ENCODE measurements at regions not wholly inside any gene's neighbourhood (a gene's known extent, or its start where the extent isn't known, plus 50 kb on each side); places are given as distances from the start of the nearest gene placed in this dataset.

DNA sequence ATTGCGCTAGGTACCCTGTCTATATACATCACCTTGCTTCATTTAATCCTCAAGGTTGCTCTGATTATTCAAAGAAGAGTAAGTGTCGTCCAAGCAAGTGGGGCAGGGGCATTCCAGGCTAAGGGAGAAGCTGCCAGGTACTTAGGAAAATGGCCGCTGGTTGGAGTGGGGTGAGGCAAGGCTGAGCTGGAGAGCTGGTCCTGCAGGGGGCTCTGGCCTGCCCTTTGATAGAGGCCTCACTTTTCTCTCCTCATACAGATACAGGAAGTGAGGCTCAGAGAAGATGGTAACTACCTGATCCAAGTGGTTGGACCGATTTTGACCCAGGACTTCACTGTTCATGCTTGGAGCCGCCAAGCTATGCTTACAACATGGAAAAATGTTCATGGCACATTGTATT is 86.9 kb upstream of the ZBTB40 start:
- H3K9ac ChIP-seq (ENCODE audit: low read length) = no peak overlapping the region

DNA sequence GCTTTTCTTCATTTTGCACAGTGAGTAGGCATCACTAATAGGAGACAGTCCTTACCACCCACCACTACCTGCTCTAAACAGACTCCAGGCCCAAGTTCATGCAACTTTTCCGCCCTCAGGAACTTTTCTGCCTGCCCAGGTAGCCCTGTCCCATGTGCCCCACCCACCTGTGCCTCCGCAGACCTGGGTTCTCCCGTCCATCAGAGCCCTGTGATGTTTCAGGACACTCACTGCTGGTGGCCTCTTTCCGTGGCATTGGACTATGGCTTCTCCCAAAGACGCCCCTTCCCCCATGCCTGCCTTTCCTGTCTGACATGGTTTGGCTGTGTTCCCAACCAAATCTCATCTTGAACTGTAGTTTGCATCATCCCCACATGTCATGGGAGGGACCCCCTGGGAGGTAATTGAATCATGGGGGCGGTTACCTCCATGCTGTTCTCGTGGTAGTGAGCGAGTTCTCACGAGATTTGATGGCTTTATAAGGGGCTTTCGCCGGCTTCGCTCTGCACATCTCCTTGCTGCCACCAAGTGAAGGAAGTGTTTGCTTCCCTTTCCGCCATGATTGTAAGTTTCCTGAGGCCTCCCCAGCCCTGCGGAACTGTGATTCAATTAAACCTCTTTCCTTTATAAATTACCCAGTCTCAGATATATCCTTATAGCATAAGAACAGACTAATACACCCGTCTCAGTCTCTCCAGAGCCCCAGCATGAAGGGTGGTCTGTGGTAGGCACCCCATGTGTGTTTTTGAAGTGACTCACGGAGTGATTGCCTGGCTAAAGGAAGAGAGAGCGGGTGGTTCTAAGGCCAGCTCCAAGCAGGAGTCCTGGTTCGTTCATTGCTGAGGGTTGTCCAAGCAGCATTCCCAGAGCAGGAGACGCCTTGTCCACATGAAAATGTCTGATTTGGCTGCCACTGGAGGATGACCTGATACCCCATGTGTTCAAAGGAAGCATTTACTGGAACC is 86.0 kb upstream of the ZBTB40 start:
- Histone ChIP-seq H3K4me3 (ENCODE audit: low read length) (no peak overlapping the region), H3K79me1 (ENCODE audit: low read length) (no peaks in the 10 kb centered on the region), H4K5ac (ENCODE audit: low read length) (no peak overlapping the region), H2BK5ac (ENCODE audit: low read length) (no peak overlapping the region), H4K8ac (ENCODE audit: low read depth, low read length) (no peak overlapping the region), H3K18ac (ENCODE audit: low read length) (no peak overlapping the region), H3K4ac (ENCODE audit: low read depth, low read length) (no peak overlapping the region), H3K27me3 (ENCODE audit: insufficient read depth, low read length, poor library complexity) (no peaks in the 10 kb centered on the region), H3K36me3 (ENCODE audit: control insufficient read depth, insufficient read depth, low read length) (no peaks in the 10 kb centered on the region), H3K4me2 (ENCODE audit: low read length) (no peak overlapping the region), H3K79me2 (ENCODE audit: control insufficient read depth, insufficient read depth, low read length) (no peaks in the 10 kb centered on the region), H2AK5ac (ENCODE audit: low read length) (no peak overlapping the region), H2BK15ac (replicated peaks; ENCODE audit: low read depth) (no peak overlapping the region), H3K27ac (ENCODE audit: low read depth, low read length) (no peak overlapping the region), H3K23ac (ENCODE audit: low read length) (no peak overlapping the region), H3K56ac (ENCODE audit: low read length) (no peak overlapping the region), H2BK120ac (ENCODE audit: low read depth, low read length) (no peak overlapping the region), H3K9ac (ENCODE audit: low read length) (no peak overlapping the region), H3K4me1 (ENCODE audit: control insufficient read depth, low read depth, low read length) (no peaks in the 10 kb centered on the region)
- peak; percentile 49 for DNase-seq
- WGBS (ENCODE audit: extremely low coverage, insufficient coverage, low lambda C conversion rate) = no CpG with 5 or more reads among the region's 19 CpGs

More for the DNA sequence above, 86.9 kb upstream of the ZBTB40 start:
- Histone ChIP-seq H2BK120ac (ENCODE audit: low read depth, low read length) (no peak overlapping the region), H3K4me3 (ENCODE audit: low read length) (no peak overlapping the region), H2AK5ac (ENCODE audit: low read length) (no peak overlapping the region), H3K4me1 (ENCODE audit: control insufficient read depth, low read depth, low read length) (no peaks in the 10 kb centered on the region), H3K56ac (ENCODE audit: low read length) (no peak overlapping the region), H3K4me2 (ENCODE audit: low read length) (no peak overlapping the region), H3K27me3 (ENCODE audit: insufficient read depth, low read length, poor library complexity) (no peaks in the 10 kb centered on the region), H2BK15ac (replicated peaks; ENCODE audit: low read depth) (no peak overlapping the region), H3K36me3 (ENCODE audit: control insufficient read depth, insufficient read depth, low read length) (no peaks in the 10 kb centered on the region), H4K5ac (ENCODE audit: low read length) (no peak overlapping the region), H4K8ac (ENCODE audit: low read depth, low read length) (no peak overlapping the region), H3K79me2 (ENCODE audit: control insufficient read depth, insufficient read depth, low read length) (no peaks in the 10 kb centered on the region), H2BK5ac (ENCODE audit: low read length) (no peak overlapping the region), H3K18ac (ENCODE audit: low read length) (no peak overlapping the region), H3K79me1 (ENCODE audit: low read length) (no peaks in the 10 kb centered on the region), H3K27ac (ENCODE audit: low read depth, low read length) (no peak overlapping the region), H3K4ac (ENCODE audit: low read depth, low read length) (no peak overlapping the region), H3K23ac (ENCODE audit: low read length) (no peak overlapping the region)
- no CpG with 5 or more reads among the region's 5 CpGs for WGBS (ENCODE audit: extremely low coverage, insufficient coverage, low lambda C conversion rate)
- DNase-seq = peak; percentile 78

DNA sequence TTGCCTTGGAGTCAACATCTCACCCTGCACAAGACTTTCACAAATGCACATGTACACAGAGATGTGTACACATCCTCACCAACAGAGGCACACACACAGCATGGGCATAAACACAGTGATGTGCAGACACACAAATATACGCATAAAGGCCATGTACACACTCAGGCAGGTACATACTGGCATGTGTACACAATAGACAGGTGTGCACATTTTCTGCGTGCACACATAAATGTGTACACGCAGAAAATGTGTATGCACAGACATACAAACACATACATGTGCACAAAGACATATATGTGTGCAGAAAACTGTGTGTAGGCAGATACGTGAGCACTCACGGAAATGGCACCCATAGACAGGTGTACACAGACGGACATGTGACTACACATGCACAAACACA is 85.3 kb upstream of the ZBTB40 start:
- Histone ChIP-seq H2BK5ac (ENCODE audit: low read length) (no peak overlapping the region), H3K4me3 (ENCODE audit: low read length) (no peak overlapping the region), H2BK120ac (ENCODE audit: low read depth, low read length) (no peak overlapping the region), H3K23ac (ENCODE audit: low read length) (no peak overlapping the region), H3K9ac (ENCODE audit: low read length) (no peak overlapping the region), H3K18ac (ENCODE audit: low read length) (no peak overlapping the region), H3K79me1 (ENCODE audit: low read length) (no peaks in the 10 kb centered on the region), H4K8ac (ENCODE audit: low read depth, low read length) (no peak overlapping the region), H3K36me3 (ENCODE audit: control insufficient read depth, insufficient read depth, low read length) (no peaks in the 10 kb centered on the region), H4K5ac (ENCODE audit: low read length) (no peak overlapping the region), H3K4me2 (ENCODE audit: low read length) (no peak overlapping the region), H3K4me1 (ENCODE audit: control insufficient read depth, low read depth, low read length) (no peaks in the 10 kb centered on the region), H2AK5ac (ENCODE audit: low read length) (no peak overlapping the region), H3K79me2 (ENCODE audit: control insufficient read depth, insufficient read depth, low read length) (no peaks in the 10 kb centered on the region), H3K4ac (ENCODE audit: low read depth, low read length) (no peak overlapping the region), H2BK15ac (replicated peaks; ENCODE audit: low read depth) (no peak overlapping the region), H3K27me3 (ENCODE audit: insufficient read depth, low read length, poor library complexity) (no peaks in the 10 kb centered on the region), H3K27ac (ENCODE audit: low read depth, low read length) (no peak overlapping the region), H3K56ac (ENCODE audit: low read length) (no peak overlapping the region)
- no CpG with 5 or more reads among the region's 6 CpGs for WGBS (ENCODE audit: extremely low coverage, insufficient coverage, low lambda C conversion rate)
- no peak for DNase-seq

DNA sequence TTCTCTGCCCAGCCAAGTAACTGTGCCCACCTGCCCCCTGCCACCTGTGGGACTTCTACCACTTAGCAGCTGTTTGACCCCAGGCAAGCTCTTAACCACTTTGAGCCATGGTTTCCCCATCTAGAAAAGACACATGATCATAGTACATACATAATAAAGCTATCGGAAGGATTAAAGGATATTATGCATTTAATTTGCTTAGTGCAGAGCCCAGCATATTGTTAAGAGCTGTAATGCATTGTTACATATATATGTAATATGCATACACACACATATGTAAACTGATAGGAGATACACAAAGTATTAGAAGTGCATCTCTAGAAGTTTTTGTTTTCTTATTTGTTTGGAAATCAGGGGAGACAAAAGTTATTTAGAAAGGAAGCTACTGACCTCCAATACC is 83.5 kb upstream of the ZBTB40 start:
- H3K4ac ChIP-seq (ENCODE audit: low read depth, low read length) = no peak overlapping the region

DNA sequence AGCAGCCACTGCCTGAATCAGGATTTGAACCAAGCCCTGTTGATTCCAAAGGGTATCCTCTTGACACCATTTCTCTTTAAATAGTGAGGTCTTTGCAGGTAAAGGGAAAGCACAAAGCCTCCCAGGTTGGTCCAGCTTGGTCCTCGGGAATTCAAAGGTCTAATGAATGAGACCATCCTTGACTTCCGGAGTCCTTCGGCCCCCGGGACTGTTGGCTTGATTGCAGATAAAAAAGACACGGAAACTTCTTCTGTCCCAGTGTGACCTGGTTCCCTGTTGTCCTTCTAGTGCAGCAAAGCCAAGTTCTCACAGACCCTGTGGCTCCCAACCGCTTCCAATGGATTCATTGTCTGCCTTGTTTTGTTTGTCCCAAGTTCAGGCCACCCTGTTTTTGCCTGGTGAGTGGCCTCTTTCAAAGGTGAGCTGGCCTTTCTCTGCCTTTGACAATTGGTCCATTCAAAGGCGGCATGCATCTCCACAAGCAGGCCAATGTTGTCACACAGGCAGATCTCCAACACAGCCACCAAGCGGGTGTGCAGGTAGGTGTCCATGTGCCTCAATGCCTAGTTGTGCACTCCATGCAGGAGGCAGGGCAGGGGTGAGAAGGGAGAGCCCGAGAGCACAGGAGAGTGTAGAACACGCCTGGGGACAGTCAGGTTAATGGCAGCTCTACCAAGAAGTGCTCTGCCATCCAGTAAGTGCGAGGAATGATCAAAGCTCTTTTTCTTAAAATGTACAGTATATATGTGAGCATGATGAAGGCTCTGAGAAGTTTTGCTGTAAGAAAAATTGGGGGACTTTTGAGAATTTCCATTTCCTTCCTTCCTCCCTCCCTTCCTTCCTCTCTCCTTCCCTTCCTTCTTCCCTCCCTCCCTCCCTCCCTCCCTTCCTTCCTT is 82.1 kb upstream of the ZBTB40 start:
- H3K56ac ChIP-seq (ENCODE audit: low read length) = no peak overlapping the region

More for the DNA sequence above, 83.5 kb upstream of the ZBTB40 start:
- Histone ChIP-seq H3K79me1 (ENCODE audit: low read length) (no peaks in the 10 kb centered on the region), H3K4me1 (ENCODE audit: control insufficient read depth, low read depth, low read length) (no peaks in the 10 kb centered on the region), H3K36me3 (ENCODE audit: control insufficient read depth, insufficient read depth, low read length) (no peaks in the 10 kb centered on the region), H3K9ac (ENCODE audit: low read length) (no peak overlapping the region), H2BK120ac (ENCODE audit: low read depth, low read length) (no peak overlapping the region), H3K23ac (ENCODE audit: low read length) (no peak overlapping the region), H4K5ac (ENCODE audit: low read length) (no peak overlapping the region), H3K56ac (ENCODE audit: low read length) (no peak overlapping the region), H3K27me3 (ENCODE audit: insufficient read depth, low read length, poor library complexity) (no peaks in the 10 kb centered on the region), H2BK15ac (replicated peaks; ENCODE audit: low read depth) (no peak overlapping the region), H2BK5ac (ENCODE audit: low read length) (no peak overlapping the region), H4K8ac (ENCODE audit: low read depth, low read length) (no peak overlapping the region), H3K4me2 (ENCODE audit: low read length) (no peak overlapping the region), H3K4me3 (ENCODE audit: low read length) (no peak overlapping the region), H2AK5ac (ENCODE audit: low read length) (no peak overlapping the region), H3K79me2 (ENCODE audit: control insufficient read depth, insufficient read depth, low read length) (no peaks in the 10 kb centered on the region), H3K27ac (ENCODE audit: low read depth, low read length) (no peak overlapping the region), H3K18ac (ENCODE audit: low read length) (no peak overlapping the region)
- no peak for DNase-seq
- no CpG with 5 or more reads among the region's 1 CpG for WGBS (ENCODE audit: extremely low coverage, insufficient coverage, low lambda C conversion rate)

More for the DNA sequence above, 82.1 kb upstream of the ZBTB40 start:
- no peaks in the 10 kb centered on the region for H3K27me3 ChIP-seq (ENCODE audit: insufficient read depth, low read length, poor library complexity)
- no peak overlapping the region for H3K27ac ChIP-seq (ENCODE audit: low read depth, low read length)
- H3K36me3 ChIP-seq (ENCODE audit: control insufficient read depth, insufficient read depth, low read length) = no peaks in the 10 kb centered on the region
- H2BK120ac ChIP-seq (ENCODE audit: low read depth, low read length) = no peak overlapping the region
- no peak overlapping the region for H3K4me3 ChIP-seq (ENCODE audit: low read length)
- DNase-seq = no peak
- H3K23ac ChIP-seq (ENCODE audit: low read length) = no peak overlapping the region
- no peak overlapping the region for H2AK5ac ChIP-seq (ENCODE audit: low read length)
- no peak overlapping the region for H4K5ac ChIP-seq (ENCODE audit: low read length)
- no peak overlapping the region for H4K8ac ChIP-seq (ENCODE audit: low read depth, low read length)
- H3K79me1 ChIP-seq (ENCODE audit: low read length) = no peaks in the 10 kb centered on the region
- H3K18ac ChIP-seq (ENCODE audit: low read length) = no peak overlapping the region
- no CpG with 5 or more reads among the region's 11 CpGs for WGBS (ENCODE audit: extremely low coverage, insufficient coverage, low lambda C conversion rate)
- no peak overlapping the region for H3K4me2 ChIP-seq (ENCODE audit: low read length)
- no peaks in the 10 kb centered on the region for H3K79me2 ChIP-seq (ENCODE audit: control insufficient read depth, insufficient read depth, low read length)
- no peak overlapping the region for H3K9ac ChIP-seq (ENCODE audit: low read length)
- H3K4ac ChIP-seq (ENCODE audit: low read depth, low read length) = no peak overlapping the region
- H2BK15ac ChIP-seq (replicated peaks; ENCODE audit: low read depth) = no peak overlapping the region
- no peaks in the 10 kb centered on the region for H3K4me1 ChIP-seq (ENCODE audit: control insufficient read depth, low read depth, low read length)
- no peak overlapping the region for H2BK5ac ChIP-seq (ENCODE audit: low read length)

Data from mesendoderm (in vitro differentiated cells).